Neural cell (in vitro differentiated cells): ENCODE measurements at regions not wholly inside any gene's neighbourhood (a gene's known extent, or its start where the extent isn't known, plus 50 kb on each side); places are given as distances from the start of the nearest gene placed in this dataset.

Source experiments
- H2AFZ ChIP-seq: fragments of 200-600, 300-800 bp; sonication (generic), shearing (Covaris generic); 2 replicates; pipeline ENCODE4 v1.6.0; 2014; ENCODE audit warnings: low read depth, mild to moderate bottlenecking, antibody characterized with exemption, low read length, moderate library complexity
- H3F3A ChIP-seq: fragments of 200-600 bp; shearing (Covaris generic); 2 replicates; pipeline ENCODE4 v1.6.1; 2016; ENCODE audit warnings: mild to moderate bottlenecking, moderate library complexity, mixed read lengths, antibody characterized with exemption, low read length; ENCODE audit not compliant: insufficient read depth, poor library complexity, severe bottlenecking
- H3K27ac ChIP-seq: fragments of 200-600, 300-800 bp; sonication (generic), shearing (Covaris generic); 2 replicates; pipeline ENCODE4 v1.5.1; 2014; ENCODE audit warnings: mild to moderate bottlenecking, low read length, moderate library complexity
- H3K27me3 ChIP-seq: fragments of 300-800, 200-600 bp; sonication (generic), shearing (Covaris generic); 2 replicates; pipeline ENCODE4 v1.6.0; 2014; ENCODE audit warnings: mild to moderate bottlenecking, low read depth, low read length, moderate library complexity; ENCODE audit not compliant: insufficient read depth
- H3K36me3 ChIP-seq: fragments of 300-800, 200-600 bp; sonication (generic), shearing (Covaris generic); 2 replicates; pipeline ENCODE4 v1.5.1; 2014; ENCODE audit warnings: mild to moderate bottlenecking, antibody characterized with exemption, low read length, moderate library complexity; ENCODE audit not compliant: insufficient read depth
- H3K4me2 ChIP-seq: fragments of 300-800, 200-600 bp; sonication (generic), shearing (Covaris generic); 2 replicates; pipeline ENCODE4 v1.6.0; 2014; ENCODE audit warnings: mild to moderate bottlenecking, low read length
- H3K4me3 ChIP-seq: fragments of 300-800, 200-600 bp; sonication (generic), shearing (Covaris generic); 2 replicates; pipeline ENCODE4 v1.5.1; 2014; ENCODE audit warnings: mild to moderate bottlenecking, low read length, moderate library complexity
- H3K79me2 ChIP-seq: fragments of 200-600 bp; shearing (Covaris generic); replicated peaks from 2 replicates; pipeline ENCODE4 v1.6.0; 2014; ENCODE audit warnings: mild to moderate bottlenecking, low read length, moderate library complexity; ENCODE audit not compliant: insufficient read depth
- H3K9ac ChIP-seq: fragments of 300-800, 200-600 bp; sonication (generic), shearing (Covaris generic); 2 replicates; pipeline ENCODE4 v1.6.1; 2016; ENCODE audit warnings: mild to moderate bottlenecking, low read length, mixed read lengths
- H3K9me2 ChIP-seq: fragments of 200-600 bp; shearing (Covaris generic); 2 replicates; pipeline ENCODE4 v1.6.1; 2016; ENCODE audit warnings: mild to moderate bottlenecking, low read length, mixed read lengths; ENCODE audit not compliant: insufficient read depth
- H3K9me3 ChIP-seq: fragments of 200-600, 300-800 bp; sonication (generic), shearing (Covaris generic); 2 replicates; pipeline ENCODE4 v1.6.1; 2016; ENCODE audit warnings: mild to moderate bottlenecking, mixed run types, low read length, moderate library complexity, mixed read lengths
- H4K20me1 ChIP-seq: fragments of 200-600 bp; shearing (Covaris generic); 2 replicates; pipeline ENCODE4 v1.6.1; 2016; ENCODE audit warnings: mild to moderate bottlenecking, mixed run types; ENCODE audit not compliant: insufficient read depth
- EP300 ChIP-seq: fragments of 450-650 bp; conservative IDR thresholded peaks from 2 replicates; pipeline ENCODE4 v1.6.1; 2014; ENCODE audit warnings: antibody characterized with exemption, mild to moderate bottlenecking, moderate library complexity; ENCODE audit not compliant: poor library complexity, severe bottlenecking
- EZH2 ChIP-seq: fragments of 200-600, 300-800 bp; shearing (Covaris generic), sonication (generic); IDR thresholded peaks from 2 replicates; pipeline ENCODE4 v1.6.1; 2014; ENCODE audit warnings: antibody characterized with exemption, low read length, borderline replicate concordance, mild to moderate bottlenecking; ENCODE audit not compliant: insufficient read depth, poor library complexity, severe bottlenecking
- MXI1 ChIP-seq: fragments of 450-650 bp; conservative IDR thresholded peaks from 2 replicates; pipeline ENCODE4 v1.6.1; 2014; ENCODE audit warnings: antibody characterized with exemption, mild to moderate bottlenecking; ENCODE audit not compliant: poor library complexity, severe bottlenecking
- POLR2AphosphoS5 ChIP-seq: IDR thresholded peaks from 2 replicates; pipeline ENCODE4 v1.6.1; 2012
- RAD21 ChIP-seq: fragments of 450-650 bp; conservative IDR thresholded peaks from 2 replicates; pipeline ENCODE4 v1.6.1; 2014; ENCODE audit warnings: antibody characterized with exemption, mild to moderate bottlenecking, moderate library complexity
- SMC3 ChIP-seq: fragments of 450-650 bp; conservative IDR thresholded peaks from 2 replicates; pipeline ENCODE4 v1.6.1; 2014; ENCODE audit warnings: antibody characterized with exemption, mild to moderate bottlenecking, moderate library complexity; ENCODE audit not compliant: poor library complexity
- TAF1 ChIP-seq: IDR thresholded peaks from 2 replicates; pipeline ENCODE4 v1.6.1; 2012; ENCODE audit warnings: low read depth
- TF ChIP-seq, protein P1 (sequence below): IDR thresholded peaks from 2 replicates; pipeline ENCODE4 v1.6.1; 2012; ENCODE audit warnings: borderline replicate concordance
- TF ChIP-seq, protein P2 (sequence below): fragments of 450-650 bp; IDR thresholded peaks from 2 replicates; pipeline ENCODE4 v1.5.1; 2014; ENCODE audit warnings: antibody characterized with exemption, mild to moderate bottlenecking, moderate library complexity; ENCODE audit not compliant: poor library complexity, severe bottlenecking

DNA sequence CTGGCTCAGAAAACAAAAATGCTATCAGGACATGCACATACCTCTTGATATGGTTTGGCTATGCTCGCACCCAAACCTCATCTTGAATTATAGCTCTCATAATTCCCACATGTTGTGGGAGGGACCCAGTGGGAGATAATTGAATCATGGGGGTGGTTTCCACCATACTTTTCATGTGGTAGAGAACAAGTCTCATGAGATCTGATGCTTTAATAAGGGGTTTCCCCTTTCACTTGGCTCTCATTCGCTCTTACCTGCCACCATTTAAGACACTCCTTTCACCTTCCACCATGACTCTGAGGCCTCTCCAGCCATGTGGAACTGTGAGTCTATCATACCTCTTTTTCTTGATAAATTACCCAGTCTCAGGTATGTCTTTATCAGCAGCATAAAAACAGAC, 958.6 kb downstream of the TRAM1L1 start:
- no peak overlapping the region for H3K4me2 ChIP-seq
- no peak overlapping the region for H2AFZ ChIP-seq
- H3F3A ChIP-seq, result no peaks in the 10 kb centered on the region
- H3K9me2 ChIP-seq, result no peaks in the 10 kb centered on the region
- no peak for TF ChIP-seq POLR2AphosphoS5
- TF ChIP-seq SMC3, result no peak
- no peak for TF ChIP-seq MXI1
- TF ChIP-seq, protein P1, sequence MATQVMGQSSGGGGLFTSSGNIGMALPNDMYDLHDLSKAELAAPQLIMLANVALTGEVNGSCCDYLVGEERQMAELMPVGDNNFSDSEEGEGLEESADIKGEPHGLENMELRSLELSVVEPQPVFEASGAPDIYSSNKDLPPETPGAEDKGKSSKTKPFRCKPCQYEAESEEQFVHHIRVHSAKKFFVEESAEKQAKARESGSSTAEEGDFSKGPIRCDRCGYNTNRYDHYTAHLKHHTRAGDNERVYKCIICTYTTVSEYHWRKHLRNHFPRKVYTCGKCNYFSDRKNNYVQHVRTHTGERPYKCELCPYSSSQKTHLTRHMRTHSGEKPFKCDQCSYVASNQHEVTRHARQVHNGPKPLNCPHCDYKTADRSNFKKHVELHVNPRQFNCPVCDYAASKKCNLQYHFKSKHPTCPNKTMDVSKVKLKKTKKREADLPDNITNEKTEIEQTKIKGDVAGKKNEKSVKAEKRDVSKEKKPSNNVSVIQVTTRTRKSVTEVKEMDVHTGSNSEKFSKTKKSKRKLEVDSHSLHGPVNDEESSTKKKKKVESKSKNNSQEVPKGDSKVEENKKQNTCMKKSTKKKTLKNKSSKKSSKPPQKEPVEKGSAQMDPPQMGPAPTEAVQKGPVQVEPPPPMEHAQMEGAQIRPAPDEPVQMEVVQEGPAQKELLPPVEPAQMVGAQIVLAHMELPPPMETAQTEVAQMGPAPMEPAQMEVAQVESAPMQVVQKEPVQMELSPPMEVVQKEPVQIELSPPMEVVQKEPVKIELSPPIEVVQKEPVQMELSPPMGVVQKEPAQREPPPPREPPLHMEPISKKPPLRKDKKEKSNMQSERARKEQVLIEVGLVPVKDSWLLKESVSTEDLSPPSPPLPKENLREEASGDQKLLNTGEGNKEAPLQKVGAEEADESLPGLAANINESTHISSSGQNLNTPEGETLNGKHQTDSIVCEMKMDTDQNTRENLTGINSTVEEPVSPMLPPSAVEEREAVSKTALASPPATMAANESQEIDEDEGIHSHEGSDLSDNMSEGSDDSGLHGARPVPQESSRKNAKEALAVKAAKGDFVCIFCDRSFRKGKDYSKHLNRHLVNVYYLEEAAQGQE, result no peak
- no peak for TF ChIP-seq TAF1
- TF ChIP-seq, protein P2, sequence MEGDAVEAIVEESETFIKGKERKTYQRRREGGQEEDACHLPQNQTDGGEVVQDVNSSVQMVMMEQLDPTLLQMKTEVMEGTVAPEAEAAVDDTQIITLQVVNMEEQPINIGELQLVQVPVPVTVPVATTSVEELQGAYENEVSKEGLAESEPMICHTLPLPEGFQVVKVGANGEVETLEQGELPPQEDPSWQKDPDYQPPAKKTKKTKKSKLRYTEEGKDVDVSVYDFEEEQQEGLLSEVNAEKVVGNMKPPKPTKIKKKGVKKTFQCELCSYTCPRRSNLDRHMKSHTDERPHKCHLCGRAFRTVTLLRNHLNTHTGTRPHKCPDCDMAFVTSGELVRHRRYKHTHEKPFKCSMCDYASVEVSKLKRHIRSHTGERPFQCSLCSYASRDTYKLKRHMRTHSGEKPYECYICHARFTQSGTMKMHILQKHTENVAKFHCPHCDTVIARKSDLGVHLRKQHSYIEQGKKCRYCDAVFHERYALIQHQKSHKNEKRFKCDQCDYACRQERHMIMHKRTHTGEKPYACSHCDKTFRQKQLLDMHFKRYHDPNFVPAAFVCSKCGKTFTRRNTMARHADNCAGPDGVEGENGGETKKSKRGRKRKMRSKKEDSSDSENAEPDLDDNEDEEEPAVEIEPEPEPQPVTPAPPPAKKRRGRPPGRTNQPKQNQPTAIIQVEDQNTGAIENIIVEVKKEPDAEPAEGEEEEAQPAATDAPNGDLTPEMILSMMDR, result no peak
- no peak for TF ChIP-seq EP300
- no peak for TF ChIP-seq EZH2
- no peak for TF ChIP-seq RAD21
- H3K9me3 ChIP-seq, result no peaks in the 10 kb centered on the region
- H4K20me1 ChIP-seq, result no peaks in the 10 kb centered on the region
- H3K36me3 ChIP-seq, result no peaks in the 10 kb centered on the region
- H3K9ac ChIP-seq, result no peak overlapping the region
- no peaks in the 10 kb centered on the region for H3K27me3 ChIP-seq
- no peaks in the 10 kb centered on the region for H3K79me2 ChIP-seq
- H3K27ac ChIP-seq, result no peak overlapping the region
- no peak overlapping the region for H3K4me3 ChIP-seq

DNA sequence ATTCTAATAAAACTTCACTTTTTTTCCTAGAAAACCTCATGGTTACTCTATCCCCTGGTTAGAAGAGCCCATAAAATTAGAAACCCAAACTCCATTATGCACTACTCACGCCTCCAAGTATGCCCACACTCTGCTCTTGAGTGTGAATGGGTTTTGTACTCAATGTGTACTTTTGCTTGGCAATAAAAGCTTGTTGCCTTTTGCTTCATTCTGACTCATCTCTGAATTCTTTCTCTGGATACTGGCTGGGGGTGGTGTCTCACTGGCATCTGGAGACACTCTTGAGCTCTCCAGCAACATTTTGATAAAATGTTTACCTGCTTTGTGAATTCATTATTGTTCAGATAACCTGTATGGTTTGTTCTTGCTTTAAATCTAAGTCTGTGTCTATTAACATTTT, 963.3 kb downstream of the TRAM1L1 start:
- Histone ChIP-seq H3K4me3 (no peak overlapping the region), H3K27me3 (no peaks in the 10 kb centered on the region), H3K9me2 (no peaks in the 10 kb centered on the region), H2AFZ (no peak overlapping the region), H3K9ac (no peak overlapping the region), H3K27ac (no peak overlapping the region), H3K9me3 (no peaks in the 10 kb centered on the region), H3K4me2 (no peak overlapping the region), H4K20me1 (no peaks in the 10 kb centered on the region), H3K36me3 (no peaks in the 10 kb centered on the region), H3K79me2 (no peaks in the 10 kb centered on the region), H3F3A (no peaks in the 10 kb centered on the region)
- TF ChIP-seq EP300 (no peak), RAD21 (no peak), EZH2 (no peak), MXI1 (no peak), SMC3 (no peak), POLR2AphosphoS5 (no peak), TAF1 (no peak)
- TF ChIP-seq, protein P2, result no peak
- TF ChIP-seq, protein P1, result no peak
